Fibroblast of pulmonary artery (primary cell): ENCODE measurements at regions not wholly inside any gene's neighbourhood (a gene's known extent, or its start where the extent isn't known, plus 50 kb on each side); places are given as distances from the start of the nearest gene placed in this dataset.

Source experiments
- DNase-seq: peaks from one replicate; pipeline ENCODE4 v3.0.0-alpha.2; 2010; ENCODE audit warnings: low read depth
- H3K4me3 ChIP-seq: replicated peaks from 2 replicates; pipeline ENCODE4 v1.5.1; 2011; ENCODE audit warnings: low read depth, mild to moderate bottlenecking, control low read depth, low read length, moderate library complexity
- TF ChIP-seq, protein P1 (sequence below): IDR thresholded peaks from 2 replicates; pipeline ENCODE4 v1.5.1; 2011; ENCODE audit warnings: mild to moderate bottlenecking, control low read depth, low read length, inconsistent platforms; ENCODE audit errors: missing control alignments

GRCh38 chr5:5573798-5574380 lies 151.4 kb downstream of the ICE1 start:
- TF ChIP-seq, protein P1, sequence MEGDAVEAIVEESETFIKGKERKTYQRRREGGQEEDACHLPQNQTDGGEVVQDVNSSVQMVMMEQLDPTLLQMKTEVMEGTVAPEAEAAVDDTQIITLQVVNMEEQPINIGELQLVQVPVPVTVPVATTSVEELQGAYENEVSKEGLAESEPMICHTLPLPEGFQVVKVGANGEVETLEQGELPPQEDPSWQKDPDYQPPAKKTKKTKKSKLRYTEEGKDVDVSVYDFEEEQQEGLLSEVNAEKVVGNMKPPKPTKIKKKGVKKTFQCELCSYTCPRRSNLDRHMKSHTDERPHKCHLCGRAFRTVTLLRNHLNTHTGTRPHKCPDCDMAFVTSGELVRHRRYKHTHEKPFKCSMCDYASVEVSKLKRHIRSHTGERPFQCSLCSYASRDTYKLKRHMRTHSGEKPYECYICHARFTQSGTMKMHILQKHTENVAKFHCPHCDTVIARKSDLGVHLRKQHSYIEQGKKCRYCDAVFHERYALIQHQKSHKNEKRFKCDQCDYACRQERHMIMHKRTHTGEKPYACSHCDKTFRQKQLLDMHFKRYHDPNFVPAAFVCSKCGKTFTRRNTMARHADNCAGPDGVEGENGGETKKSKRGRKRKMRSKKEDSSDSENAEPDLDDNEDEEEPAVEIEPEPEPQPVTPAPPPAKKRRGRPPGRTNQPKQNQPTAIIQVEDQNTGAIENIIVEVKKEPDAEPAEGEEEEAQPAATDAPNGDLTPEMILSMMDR, result no peak
- no peak for DNase-seq
- H3K4me3 ChIP-seq, result no peak overlapping the region

GRCh38 chr5:5572976-5573797 lies 150.7 kb downstream of the ICE1 start:
- DNase-seq, result no peak
- H3K4me3 ChIP-seq, result no peak overlapping the region
- TF ChIP-seq, protein P1, result no peak

DNA sequence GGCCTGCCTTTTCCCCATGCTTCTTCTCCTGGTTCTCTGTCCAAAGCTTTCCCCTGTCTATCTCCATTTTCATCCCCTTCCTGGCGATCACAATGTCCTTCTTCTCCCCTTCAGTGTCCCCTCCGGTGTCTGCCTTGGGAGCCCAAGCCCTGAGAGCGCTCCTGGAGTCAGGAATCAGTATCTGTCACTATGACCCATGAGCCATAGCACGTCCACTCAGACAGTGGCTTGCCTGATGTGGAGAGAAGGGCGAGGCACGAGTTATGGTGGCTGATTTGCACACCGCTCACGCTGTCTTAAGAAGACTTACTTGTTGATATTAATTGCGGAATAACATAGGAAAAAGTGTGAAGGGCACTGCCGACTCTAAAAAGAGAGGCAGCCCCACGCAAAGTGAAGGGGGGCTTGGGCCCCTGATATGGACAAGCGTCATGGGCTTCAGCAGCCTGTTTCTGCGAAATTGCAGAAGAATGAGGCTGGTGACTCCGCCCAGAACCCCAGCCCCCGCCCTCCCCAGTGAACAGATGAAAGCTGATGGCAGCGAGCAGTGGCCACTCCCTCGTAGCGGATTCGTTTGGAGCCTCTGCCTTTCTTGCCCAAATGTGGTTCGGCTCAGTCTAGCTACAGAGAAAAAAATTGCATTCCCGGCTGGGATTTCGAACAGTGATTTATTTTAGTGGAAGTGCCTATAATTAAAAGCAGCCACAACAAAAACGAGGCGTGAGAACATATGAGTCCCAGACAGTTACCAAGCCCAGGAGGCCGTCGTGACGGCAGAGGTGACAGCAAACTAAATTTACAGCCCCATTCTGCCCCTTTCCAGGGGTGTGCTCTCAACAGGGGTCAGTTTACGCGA lies 149.8 kb downstream of the ICE1 start:
- TF ChIP-seq, protein P1, result no peak
- no peak for DNase-seq
- no peak overlapping the region for H3K4me3 ChIP-seq

GRCh38 chr5:5570646-5571045 lies 148.2 kb downstream of the ICE1 start:
- no peak overlapping the region for H3K4me3 ChIP-seq
- DNase-seq, result no peak
- TF ChIP-seq, protein P1, result no peak

DNA sequence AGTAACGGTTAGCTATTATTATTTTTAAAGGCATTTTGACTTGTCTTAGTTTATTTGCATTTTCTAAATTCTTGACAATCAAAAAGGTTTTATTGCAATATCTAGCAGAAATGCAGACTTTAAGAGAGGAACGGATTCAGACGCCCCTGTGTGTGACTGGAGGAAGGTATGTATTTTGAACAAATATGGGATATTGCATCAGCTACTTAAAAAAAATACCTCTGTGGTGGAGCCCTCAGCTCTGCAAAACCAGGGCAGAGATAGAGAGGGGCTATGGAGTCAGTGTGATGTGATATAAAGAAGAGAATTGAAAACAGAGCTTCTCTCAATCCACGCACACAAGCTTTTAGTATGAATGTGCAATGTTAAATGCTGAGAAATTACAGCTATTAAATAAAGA lies 142.4 kb downstream of the ICE1 start:
- TF ChIP-seq, protein P1, result no peak
- DNase-seq, result no peak
- no peak overlapping the region for H3K4me3 ChIP-seq

- no peak overlapping the region for H3K4me3 ChIP-seq
- TF ChIP-seq, protein P1, result no peak
- no peak for DNase-seq
Measured at GRCh38 chr5:5560016-5560415, 137.5 kb downstream of the ICE1 start.
